A673 (cell line): ENCODE measurements at regions not wholly inside any gene's neighbourhood (a gene's known extent, or its start where the extent isn't known, plus 50 kb on each side); places are given as distances from the start of the nearest gene placed in this dataset.

Experiments
- EZH2 ChIP-seq: fragments of 200-600 bp; sonication (generic); IDR thresholded peaks from 2 replicates; pipeline ENCODE4 v1.6.1; 2017; ENCODE audit warnings: borderline replicate concordance, low read depth, mild to moderate bottlenecking, mixed read lengths, antibody characterized with exemption, low read length; ENCODE audit not compliant: poor library complexity, severe bottlenecking
- TF ChIP-seq, protein P1 (sequence below): fragments of 300-800, 200-600 bp; sonication (generic); conservative IDR thresholded peaks from 2 replicates; pipeline ENCODE4 v1.5.1; 2017; ENCODE audit warnings: low read depth, mild to moderate bottlenecking, antibody characterized with exemption, low read length, moderate library complexity, mixed read lengths

DNA sequence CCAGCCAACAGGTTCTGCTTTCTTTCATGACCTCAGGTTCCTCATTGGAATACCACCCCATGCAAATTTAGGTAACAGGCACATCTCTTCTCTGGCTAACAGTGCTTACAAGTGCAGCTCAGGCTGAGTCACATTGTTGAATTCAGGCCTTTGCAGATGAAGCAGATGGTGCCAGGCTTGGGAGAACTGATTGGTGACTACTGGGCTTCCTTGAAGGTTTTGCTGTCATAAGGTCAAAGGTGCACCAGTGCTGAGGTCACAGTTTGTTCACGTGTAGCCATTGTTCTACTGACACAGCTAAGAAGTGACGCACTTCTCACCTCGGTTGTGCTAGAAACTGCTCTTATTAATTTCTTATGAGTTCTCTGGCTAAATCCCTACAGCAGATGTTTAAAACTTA, 128.6 kb upstream of the BMPER start:
- TF ChIP-seq, protein P1, sequence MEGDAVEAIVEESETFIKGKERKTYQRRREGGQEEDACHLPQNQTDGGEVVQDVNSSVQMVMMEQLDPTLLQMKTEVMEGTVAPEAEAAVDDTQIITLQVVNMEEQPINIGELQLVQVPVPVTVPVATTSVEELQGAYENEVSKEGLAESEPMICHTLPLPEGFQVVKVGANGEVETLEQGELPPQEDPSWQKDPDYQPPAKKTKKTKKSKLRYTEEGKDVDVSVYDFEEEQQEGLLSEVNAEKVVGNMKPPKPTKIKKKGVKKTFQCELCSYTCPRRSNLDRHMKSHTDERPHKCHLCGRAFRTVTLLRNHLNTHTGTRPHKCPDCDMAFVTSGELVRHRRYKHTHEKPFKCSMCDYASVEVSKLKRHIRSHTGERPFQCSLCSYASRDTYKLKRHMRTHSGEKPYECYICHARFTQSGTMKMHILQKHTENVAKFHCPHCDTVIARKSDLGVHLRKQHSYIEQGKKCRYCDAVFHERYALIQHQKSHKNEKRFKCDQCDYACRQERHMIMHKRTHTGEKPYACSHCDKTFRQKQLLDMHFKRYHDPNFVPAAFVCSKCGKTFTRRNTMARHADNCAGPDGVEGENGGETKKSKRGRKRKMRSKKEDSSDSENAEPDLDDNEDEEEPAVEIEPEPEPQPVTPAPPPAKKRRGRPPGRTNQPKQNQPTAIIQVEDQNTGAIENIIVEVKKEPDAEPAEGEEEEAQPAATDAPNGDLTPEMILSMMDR: no peak
- TF ChIP-seq EZH2: no peak
